ENCODE measurements at regions not wholly inside any gene's neighbourhood (a gene's known extent, or its start where the extent isn't known, plus 50 kb on each side); places are given as distances from the start of the nearest gene placed in this dataset.

DNA sequence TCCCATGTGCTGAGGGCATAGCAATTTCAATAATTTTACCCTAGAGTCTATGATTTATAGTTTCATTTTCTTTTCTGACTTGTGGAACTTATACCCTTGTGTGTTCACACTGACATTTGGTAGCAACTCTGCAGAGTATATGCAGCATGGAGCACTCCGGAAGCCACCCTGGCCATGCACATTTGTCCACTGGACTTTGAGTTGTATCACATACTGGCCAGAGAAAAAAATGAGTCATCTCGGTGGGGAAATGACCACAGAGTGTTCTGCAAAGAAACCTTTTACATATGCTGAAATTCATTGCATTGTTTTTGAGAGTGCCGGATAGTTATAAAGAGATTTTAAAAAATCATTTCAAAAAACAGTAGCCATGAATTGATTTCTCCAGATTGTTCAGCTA, 164.8 kb upstream of the COBL start:
- no peak for FAIRE-seq
- 92% methylated on average over 3 of the region's 3 CpGs; no CpG with 5 or more reads in 1 of the 2 experiments for WGBS, 2 experiments (ENCODE audit: extremely low coverage in 1 of 2, insufficient coverage in 1 of 2, insufficient read length in 1 of 2, insufficient replicate concordance in 2 of 2, low coverage in 1 of 2, low lambda C conversion rate in 2 of 2, missing lambda C conversion rate in 1 of 2)
- Histone ChIP-seq H2AFZ (ENCODE audit: low read length) (no peak overlapping the region), H2BK12ac (ENCODE audit: low read depth, low read length) (no peak overlapping the region), H3K23me2 (ENCODE audit: low read depth, low read length) (peaks cover 8% of the 10 kb centered on the region; the same call in 1 of the 2 replicates), H3K4me3 (ENCODE audit: extremely low read depth in 1 of 4, insufficient read depth in 2 of 4, low read depth in 3 of 4, low read length in 4 of 4) (no peak overlapping the region), H3K18ac (ENCODE audit: extremely low read depth, low read length) (no peak overlapping the region), H3K4me1 (replicated peaks in 1 of 4; ENCODE audit: control insufficient read depth in 3 of 4, insufficient read depth in 4 of 4, low read length in 3 of 4) (no peaks in the 10 kb centered on the region; a peak in 2 of 7 replicates), H3K79me1 (ENCODE audit: low read depth, low read length) (no peaks in the 10 kb centered on the region), H4K5ac (ENCODE audit: insufficient read length, low read depth, low read length) (no peak overlapping the region), H3K36me3 (ENCODE audit: control insufficient read depth in 2 of 4, insufficient read depth in 4 of 4, low read length in 3 of 4) (no peaks in the 10 kb centered on the region), H3K14ac (ENCODE audit: insufficient read length) (no peak overlapping the region), H3K27me3 (replicated peaks in 1 of 4; ENCODE audit: control insufficient read depth in 3 of 4, extremely low read depth in 1 of 4, insufficient read depth in 3 of 4, low read length in 3 of 4) (no peaks in the 10 kb centered on the region), H3K4ac (replicated peaks; ENCODE audit: insufficient read length, low read depth, low read length) (no peak overlapping the region), H3K79me2 (ENCODE audit: control insufficient read depth in 1 of 2, insufficient read depth in 2 of 2, low read length in 2 of 2) (no peaks in the 10 kb centered on the region), H3K9me3 (ENCODE audit: insufficient read depth in 2 of 2, low read depth in 1 of 2, low read length in 1 of 2) (no peaks in the 10 kb centered on the region), H2BK15ac (ENCODE audit: low read length) (no peak overlapping the region), H4K91ac (replicated peaks; ENCODE audit: insufficient read length, low read length) (no peak overlapping the region), H2AK5ac (ENCODE audit: low read depth, low read length) (no peak overlapping the region), H2BK120ac (replicated peaks; ENCODE audit: low read depth, low read length) (no peak overlapping the region), H3K4me2 (ENCODE audit: insufficient read depth in 1 of 2, low read depth in 2 of 2, low read length in 2 of 2) (no peak overlapping the region), H2BK5ac (ENCODE audit: low read depth, low read length) (no peak overlapping the region), H4K20me1 (replicated peaks in 1 of 2; ENCODE audit: control insufficient read depth in 1 of 2, insufficient read depth in 2 of 2, low read length in 2 of 2) (peaks cover 0 to 7% of the 10 kb centered on the region in 2 experiments), H3K27ac (ENCODE audit: low read depth, low read length) (no peak overlapping the region), H3K9ac (replicated peaks in 1 of 4; ENCODE audit: extremely low read depth in 1 of 4, low read depth in 3 of 4, low read length in 3 of 4) (no peak overlapping the region), H4K8ac (ENCODE audit: extremely low read depth, insufficient read depth, low read length) (no peak overlapping the region), H3K56ac (replicated peaks; ENCODE audit: insufficient read length, low read depth, low read length) (no peak overlapping the region), H3K23ac (ENCODE audit: insufficient read length) (no peak overlapping the region), H2BK20ac (ENCODE audit: low read length) (no peak overlapping the region)
- ChIA-PET POLR2A (ENCODE audit: partially characterized antibody) (interaction anchor here (1.5 to 1.7 kb wide), 2 partner anchors 15 to 51 kb away, joined by 3 read pairs; no protein-coding TSS in a partner anchor), CTCF (ENCODE audit: partially characterized antibody) (interaction anchor here (0.5 to 1.7 kb wide), 4 partner anchors 20 to 51 kb away, joined by 3 to 5 read pairs (median 4); no protein-coding TSS in a partner anchor)
- TF ChIP-seq SP1 (IDR thresholded peaks at IDR 0.05; ENCODE audit: low read depth, low read length) (no peak), HDAC6 (IDR thresholded peaks at IDR 0.05; ENCODE audit: low read depth, low read length) (no peak), RNF2 (IDR thresholded peaks at IDR 0.05; ENCODE audit: borderline replicate concordance, low read depth, low read length, missing control alignments, poor library complexity, severe bottlenecking) (no peak), GTF2F1 (IDR thresholded peaks at IDR 0.05; ENCODE audit: borderline replicate concordance, low read depth, low read length) (no peak), BACH1 (IDR thresholded peaks at IDR 0.05; ENCODE audit: low read length) (no peak), POLR2A (IDR thresholded peaks at IDR 0.05; ENCODE audit: control extremely low read depth in 1 of 2, low read depth in 2 of 2, low read length in 2 of 2) (no peak), YY1 (IDR thresholded peaks at IDR 0.05; ENCODE audit: low read depth, low read length) (no peak)
- TF ChIP-seq, protein P1, sequence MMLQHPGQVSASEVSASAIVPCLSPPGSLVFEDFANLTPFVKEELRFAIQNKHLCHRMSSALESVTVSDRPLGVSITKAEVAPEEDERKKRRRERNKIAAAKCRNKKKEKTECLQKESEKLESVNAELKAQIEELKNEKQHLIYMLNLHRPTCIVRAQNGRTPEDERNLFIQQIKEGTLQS (IDR thresholded peaks at IDR 0.05; ENCODE audit: insufficient read depth, low read depth, low read length), result no peak
- no peak for DNase-seq (ENCODE audit: low read depth in 1 of 2, low spot score in 2 of 2)

Measured in H1 (cell line).